OCI-LY1 (cell line): ENCODE measurements at regions not wholly inside any gene's neighbourhood (a gene's known extent, or its start where the extent isn't known, plus 50 kb on each side); places are given as distances from the start of the nearest gene placed in this dataset.

ENCODE experiments used
- H2AFZ ChIP-seq: fragments of 200-600 bp; sonication (generic), shearing (Covaris generic); 2 replicates; pipeline ENCODE4 v1.6.0; 2014; ENCODE audit warnings: antibody characterized with exemption, mild to moderate bottlenecking, low read length
- H3F3A ChIP-seq: fragments of 200-600 bp; sonication (generic), shearing (Covaris generic); 2 replicates; pipeline ENCODE4 v1.6.0; 2014; ENCODE audit warnings: mild to moderate bottlenecking, antibody characterized with exemption, low read length, moderate library complexity; ENCODE audit not compliant: insufficient read depth
- H3K27ac ChIP-seq: fragments of 200-600 bp; sonication (generic); 2 replicates; pipeline ENCODE4 v1.5.1; 2014; ENCODE audit warnings: low read length, mixed run types, mild to moderate bottlenecking, low read depth; ENCODE audit not compliant: poor library complexity, severe bottlenecking
- H3K27me3 ChIP-seq: fragments of 200-600 bp; sonication (generic); 2 replicates; pipeline ENCODE4 v1.6.0; 2014; ENCODE audit warnings: antibody characterized with exemption, mild to moderate bottlenecking, low read length, moderate library complexity; ENCODE audit not compliant: insufficient read depth
- H3K36me3 ChIP-seq: fragments of 200-600 bp; sonication (generic); 2 replicates; pipeline ENCODE4 v1.6.1; 2014; ENCODE audit warnings: mild to moderate bottlenecking, antibody characterized with exemption, low read length, moderate library complexity, mixed read lengths; ENCODE audit not compliant: insufficient read depth
- H3K4me1 ChIP-seq: fragments of 200-600 bp; sonication (generic); 2 replicates; pipeline ENCODE4 v1.5.1; 2014; ENCODE audit warnings: mild to moderate bottlenecking, low read length, moderate library complexity; ENCODE audit not compliant: insufficient read depth, severe bottlenecking
- H3K4me2 ChIP-seq: fragments of 200-600 bp; sonication (generic), shearing (Covaris generic); 2 replicates; pipeline ENCODE4 v1.6.1; 2014; ENCODE audit warnings: low read length
- H3K4me3 ChIP-seq: fragments of 200-600 bp; sonication (generic); 2 replicates; pipeline ENCODE4 v1.5.1; 2014; ENCODE audit warnings: low read length, low read depth, mild to moderate bottlenecking, mixed read lengths; ENCODE audit not compliant: poor library complexity, severe bottlenecking
- H3K79me2 ChIP-seq: fragments of 200-600 bp; shearing (Covaris generic); 2 replicates; pipeline ENCODE4 v1.6.1; 2016; ENCODE audit warnings: mixed run types, low read length, mixed read lengths; ENCODE audit not compliant: insufficient read depth
- H3K9ac ChIP-seq: fragments of 200-600 bp; sonication (generic), shearing (Covaris generic); 2 replicates; pipeline ENCODE4 v1.6.1; 2014; ENCODE audit warnings: mild to moderate bottlenecking, low read length, mixed read lengths
- H3K9me2 ChIP-seq: fragments of 200-600 bp; sonication (generic), shearing (Covaris generic); 2 replicates; pipeline ENCODE4 v1.6.1; 2014; ENCODE audit warnings: low read depth, mild to moderate bottlenecking, low read length, mixed read lengths
- H3K9me3 ChIP-seq: fragments of 200-600 bp; shearing (Covaris generic); 2 replicates; pipeline ENCODE4 v1.6.1; 2014; ENCODE audit warnings: low read length, mixed read lengths
- H4K20me1 ChIP-seq: fragments of 200-600 bp; sonication (generic), shearing (Covaris generic); 2 replicates; pipeline ENCODE4 v1.6.0; 2016; ENCODE audit warnings: mild to moderate bottlenecking, low read length; ENCODE audit not compliant: insufficient read depth
- EZH2 ChIP-seq: fragments of 200-600 bp; sonication (generic), shearing (Covaris generic); IDR thresholded peaks from 2 replicates; pipeline ENCODE4 v1.8.0; 2017; ENCODE audit warnings: borderline replicate concordance, mixed run types, mild to moderate bottlenecking, antibody characterized with exemption, low read length, moderate library complexity, mixed read lengths
- TF ChIP-seq, protein P1 (sequence below): fragments of 200-600 bp; sonication (generic), shearing (Covaris generic); IDR thresholded peaks from 2 replicates; pipeline ENCODE4 v1.5.1; 2017; ENCODE audit warnings: mild to moderate bottlenecking, antibody characterized with exemption, low read length, moderate library complexity, mixed read lengths

DNA sequence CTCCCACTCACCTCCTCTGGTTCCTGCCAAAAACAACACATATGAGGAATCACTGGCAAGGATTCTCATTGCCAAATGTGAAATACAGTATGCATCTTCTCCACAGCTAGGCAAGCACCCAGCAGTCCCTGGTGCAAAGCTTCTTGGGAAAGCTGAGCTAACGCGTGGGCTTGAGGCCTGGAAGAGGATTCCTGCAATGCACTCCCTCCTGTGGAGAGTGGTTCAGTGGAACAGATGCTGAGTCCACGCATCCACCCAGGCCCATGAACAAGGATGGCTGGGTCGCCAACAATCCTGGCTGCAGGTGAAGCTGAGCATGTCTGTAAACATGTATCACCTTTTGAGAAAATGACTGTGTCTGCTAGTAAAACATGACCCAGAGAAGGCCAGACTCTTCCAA is 113.2 kb upstream of the CHST15 start:
- H2AFZ ChIP-seq = no peak overlapping the region
- no peaks in the 10 kb centered on the region for H3F3A ChIP-seq
- H3K9me2 ChIP-seq = no peaks in the 10 kb centered on the region
- H3K9me3 ChIP-seq = no peaks in the 10 kb centered on the region; the same call in 1 of the 2 replicates
- no peaks in the 10 kb centered on the region for H3K79me2 ChIP-seq
- H3K27ac ChIP-seq = no peak overlapping the region
- H3K36me3 ChIP-seq = no peaks in the 10 kb centered on the region; the same call in 1 of the 2 replicates
- no peak overlapping the region for H3K4me2 ChIP-seq
- no peak overlapping the region for H3K9ac ChIP-seq
- H3K4me1 ChIP-seq = no peaks in the 10 kb centered on the region
- H4K20me1 ChIP-seq = no peaks in the 10 kb centered on the region
- no peaks in the 10 kb centered on the region; the same call in 1 of the 2 replicates for H3K27me3 ChIP-seq
- no peak overlapping the region for H3K4me3 ChIP-seq
- TF ChIP-seq EZH2 = no peak
- TF ChIP-seq, protein P1, sequence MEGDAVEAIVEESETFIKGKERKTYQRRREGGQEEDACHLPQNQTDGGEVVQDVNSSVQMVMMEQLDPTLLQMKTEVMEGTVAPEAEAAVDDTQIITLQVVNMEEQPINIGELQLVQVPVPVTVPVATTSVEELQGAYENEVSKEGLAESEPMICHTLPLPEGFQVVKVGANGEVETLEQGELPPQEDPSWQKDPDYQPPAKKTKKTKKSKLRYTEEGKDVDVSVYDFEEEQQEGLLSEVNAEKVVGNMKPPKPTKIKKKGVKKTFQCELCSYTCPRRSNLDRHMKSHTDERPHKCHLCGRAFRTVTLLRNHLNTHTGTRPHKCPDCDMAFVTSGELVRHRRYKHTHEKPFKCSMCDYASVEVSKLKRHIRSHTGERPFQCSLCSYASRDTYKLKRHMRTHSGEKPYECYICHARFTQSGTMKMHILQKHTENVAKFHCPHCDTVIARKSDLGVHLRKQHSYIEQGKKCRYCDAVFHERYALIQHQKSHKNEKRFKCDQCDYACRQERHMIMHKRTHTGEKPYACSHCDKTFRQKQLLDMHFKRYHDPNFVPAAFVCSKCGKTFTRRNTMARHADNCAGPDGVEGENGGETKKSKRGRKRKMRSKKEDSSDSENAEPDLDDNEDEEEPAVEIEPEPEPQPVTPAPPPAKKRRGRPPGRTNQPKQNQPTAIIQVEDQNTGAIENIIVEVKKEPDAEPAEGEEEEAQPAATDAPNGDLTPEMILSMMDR = no peak

DNA sequence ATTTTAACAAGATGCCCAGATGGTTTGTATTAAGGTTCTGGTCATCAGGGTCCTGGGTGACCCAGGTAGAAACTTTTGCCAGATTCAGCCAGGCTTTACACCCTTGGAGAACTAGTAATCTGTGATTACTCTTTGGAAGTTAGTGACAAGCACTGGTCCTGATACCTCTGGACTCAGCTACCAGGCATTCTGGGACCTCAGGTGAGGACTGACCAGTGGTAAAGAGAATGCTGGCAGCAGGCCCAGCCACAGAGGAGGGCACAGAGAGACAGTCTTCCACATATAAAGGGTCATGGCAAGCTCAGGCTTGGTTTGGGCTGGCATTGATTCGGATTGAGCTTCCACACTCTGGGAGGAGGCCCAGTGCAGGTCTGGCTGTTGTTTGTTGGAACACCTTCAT is 112.0 kb upstream of the CHST15 start:
- no peaks in the 10 kb centered on the region for H4K20me1 ChIP-seq
- no peak overlapping the region for H3K4me3 ChIP-seq
- no peaks in the 10 kb centered on the region for H3F3A ChIP-seq
- no peak overlapping the region for H2AFZ ChIP-seq
- no peaks in the 10 kb centered on the region for H3K9me2 ChIP-seq
- H3K4me2 ChIP-seq = no peak overlapping the region
- no peaks in the 10 kb centered on the region for H3K4me1 ChIP-seq
- no peaks in the 10 kb centered on the region; the same call in 1 of the 2 replicates for H3K36me3 ChIP-seq
- H3K27ac ChIP-seq = no peak overlapping the region
- no peak overlapping the region for H3K9ac ChIP-seq
- no peaks in the 10 kb centered on the region; the same call in 1 of the 2 replicates for H3K9me3 ChIP-seq
- peaks cover 4% of the 10 kb centered on the region; the same call in 1 of the 2 replicates for H3K27me3 ChIP-seq
- H3K79me2 ChIP-seq = no peaks in the 10 kb centered on the region
- TF ChIP-seq, protein P1 = no peak
- no peak for TF ChIP-seq EZH2

DNA sequence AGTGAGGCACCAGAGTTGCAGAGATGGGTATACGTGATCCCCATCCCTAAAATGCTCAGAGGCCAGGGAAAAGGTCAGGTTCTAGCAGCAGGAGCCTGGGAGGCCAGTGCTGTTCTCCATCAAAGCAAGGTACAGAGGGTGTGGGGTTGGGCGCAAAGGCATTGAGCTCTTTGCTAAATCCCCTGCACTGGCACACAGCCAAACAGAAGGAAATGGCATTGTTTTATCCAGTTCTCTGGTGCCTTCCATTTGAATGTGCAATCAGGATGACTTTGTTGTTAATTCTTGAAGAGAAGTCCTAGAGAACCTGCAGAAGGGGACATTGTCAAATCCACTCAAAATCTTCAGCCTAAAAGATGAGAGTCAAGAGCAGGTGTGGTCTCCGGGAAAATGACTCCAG is 111.3 kb upstream of the CHST15 start:
- H3K36me3 ChIP-seq = no peaks in the 10 kb centered on the region; the same call in 1 of the 2 replicates
- peaks cover 8% of the 10 kb centered on the region; the same call in 1 of the 2 replicates for H3K27me3 ChIP-seq
- H3K4me1 ChIP-seq = no peaks in the 10 kb centered on the region
- no peak overlapping the region for H2AFZ ChIP-seq
- no peaks in the 10 kb centered on the region for H3K9me2 ChIP-seq
- no peak overlapping the region for H3K9ac ChIP-seq
- no peaks in the 10 kb centered on the region for H3K79me2 ChIP-seq
- no peaks in the 10 kb centered on the region; the same call in 1 of the 2 replicates for H3K9me3 ChIP-seq
- no peak overlapping the region for H3K27ac ChIP-seq
- H3K4me3 ChIP-seq = no peak overlapping the region
- H3K4me2 ChIP-seq = no peak overlapping the region
- no peak for TF ChIP-seq EZH2
- TF ChIP-seq, protein P1 = no peak
- no peaks in the 10 kb centered on the region for H3F3A ChIP-seq
- H4K20me1 ChIP-seq = no peaks in the 10 kb centered on the region
